H1 (cell line): ENCODE measurements at regions not wholly inside any gene's neighbourhood (a gene's known extent, or its start where the extent isn't known, plus 50 kb on each side); places are given as distances from the start of the nearest gene placed in this dataset.

Experiments used
- CTCF ChIA-PET: fragments of 300-600 bp; sonication (Branson Sonifier 250); formaldehyde crosslinking; loops from one replicate; lab custom pipeline; 2021; ENCODE audit not compliant: partially characterized antibody; lab: Charles Lee
- POLR2A ChIA-PET: fragments of 300-600 bp; sonication (Branson Sonifier 250); formaldehyde crosslinking; loops from one replicate; lab custom pipeline; 2021; ENCODE audit warnings: inconsistent platforms; ENCODE audit not compliant: partially characterized antibody; lab: Charles Lee
- DNase-seq, 2 experiments: peaks; one replicate each; pipeline versions ENCODE4 v3.0.0 to v3.0.0-alpha.2; 2010 to 2022; ENCODE audit warnings: low spot score in 2 of 2, low read depth in 1 of 2, mixed read lengths in 1 of 2
- FAIRE-seq: peaks from 2 replicates; lab custom pipeline; 2011; peaks lifted over from hg19 to GRCh38; lab: Jason Lieb, UNC
- H2AFZ ChIP-seq: 2 replicates; pipeline ENCODE4 v1.8.1; 2012; ENCODE audit warnings: low read length, inconsistent platforms
- H2AK5ac ChIP-seq: 2 replicates; pipeline ENCODE4 v1.6.1; 2013; ENCODE audit warnings: low read depth, low read length
- H2BK120ac ChIP-seq: replicated peaks from 2 replicates; pipeline ENCODE3; 2013; ENCODE audit warnings: low read depth, low read length, inconsistent platforms
- H2BK12ac ChIP-seq: 2 replicates; pipeline ENCODE4 v1.6.1; 2013; ENCODE audit warnings: low read depth, low read length
- H2BK15ac ChIP-seq: 2 replicates; pipeline ENCODE4 v1.6.1; 2013; ENCODE audit warnings: low read length
- H2BK20ac ChIP-seq: 2 replicates; pipeline ENCODE4 v1.6.1; 2013; ENCODE audit warnings: low read length
- H2BK5ac ChIP-seq: 2 replicates; pipeline ENCODE4 v1.6.1; 2013; ENCODE audit warnings: low read depth, low read length
- H3K14ac ChIP-seq: 2 replicates; pipeline ENCODE4 v1.6.1; 2013; ENCODE audit warnings: inconsistent platforms; ENCODE audit not compliant: insufficient read length
- H3K18ac ChIP-seq: 2 replicates; pipeline ENCODE4 v1.6.1; 2013; ENCODE audit warnings: low read length; ENCODE audit errors: extremely low read depth
- H3K23ac ChIP-seq: 2 replicates; pipeline ENCODE4 v1.6.1; 2013; ENCODE audit warnings: inconsistent platforms; ENCODE audit not compliant: insufficient read length
- H3K23me2 ChIP-seq: 2 replicates; pipeline ENCODE4 v1.6.1; 2013; ENCODE audit warnings: low read depth, low read length
- H3K27ac ChIP-seq: 2 replicates; pipeline ENCODE4 v1.6.1; 2011; ENCODE audit warnings: low read depth, low read length, inconsistent platforms
- H3K27me3 ChIP-seq, 4 experiments: replicated peaks in 1 of 4; 1 replicate in 1 of 4; 2 replicates in 3 of 4; pipeline versions ENCODE4 v1.6.1 to v1.8.1; 2011 to 2013; ENCODE audit warnings: low read length in 3 of 4, mild to moderate bottlenecking in 3 of 4, inconsistent platforms in 2 of 4, mixed read lengths in 2 of 4, moderate library complexity in 1 of 4; ENCODE audit not compliant: control insufficient read depth in 3 of 4, insufficient read depth in 3 of 4; ENCODE audit errors: extremely low read depth in 1 of 4
- H3K36me3 ChIP-seq, 4 experiments: 2 replicates each; pipeline versions ENCODE4 v1.6.1 to v1.8.1; 2011 to 2013; ENCODE audit warnings: mild to moderate bottlenecking in 4 of 4, low read length in 3 of 4, moderate library complexity in 2 of 4, control low read depth in 1 of 4, inconsistent platforms in 1 of 4; ENCODE audit not compliant: insufficient read depth in 4 of 4, control insufficient read depth in 2 of 4
- H3K4ac ChIP-seq: replicated peaks from 2 replicates; pipeline ENCODE3; 2013; ENCODE audit warnings: low read length, low read depth, mixed read lengths, inconsistent platforms; ENCODE audit not compliant: insufficient read length
- H3K4me1 ChIP-seq, 4 experiments: replicated peaks in 1 of 4; 1 replicate in 1 of 4; 2 replicates in 3 of 4; pipeline versions ENCODE4 v1.6.1 to v1.8.1; 2011 to 2013; ENCODE audit warnings: low read length in 3 of 4, inconsistent platforms in 2 of 4, mixed read lengths in 1 of 4; ENCODE audit not compliant: insufficient read depth in 4 of 4, control insufficient read depth in 3 of 4
- H3K4me2 ChIP-seq, 2 experiments: 2 replicates each; pipeline versions ENCODE4 v1.6.1 to v1.8.1; 2011 to 2013; ENCODE audit warnings: low read depth in 2 of 2, low read length in 2 of 2, control low read depth in 1 of 2, inconsistent platforms in 1 of 2, mild to moderate bottlenecking in 1 of 2; ENCODE audit not compliant: insufficient read depth in 1 of 2
- H3K4me3 ChIP-seq, 4 experiments: fragments of 200-600, 300-600 bp in 1 of 4; sonication (generic), shearing (Covaris generic), sonication (Bioruptor Twin) in 1 of 4; 2 replicates each; pipeline versions ENCODE4 v1.5.1 to v1.8.1; 2011 to 2016; ENCODE audit warnings: low read length in 4 of 4, low read depth in 3 of 4, control low read depth in 2 of 4, inconsistent platforms in 2 of 4, mild to moderate bottlenecking in 2 of 4, mixed read lengths in 1 of 4, moderate library complexity in 1 of 4; ENCODE audit not compliant: insufficient read depth in 2 of 4; ENCODE audit errors: extremely low read depth in 1 of 4
- H3K56ac ChIP-seq: replicated peaks from 2 replicates; pipeline ENCODE3; 2013; ENCODE audit warnings: low read depth, mild to moderate bottlenecking, mixed read lengths, low read length, inconsistent platforms; ENCODE audit not compliant: insufficient read length
- H3K79me1 ChIP-seq: 2 replicates; pipeline ENCODE4 v1.6.1; 2013; ENCODE audit warnings: low read depth, low read length, control low read depth
- H3K79me2 ChIP-seq, 2 experiments: 2 replicates each; pipeline versions ENCODE4 v1.6.1 to v1.8.1; 2012 to 2013; ENCODE audit warnings: low read length in 2 of 2, mild to moderate bottlenecking in 2 of 2, inconsistent platforms in 1 of 2; ENCODE audit not compliant: insufficient read depth in 2 of 2, control insufficient read depth in 1 of 2
- H3K9ac ChIP-seq, 4 experiments: replicated peaks in 1 of 4; 1 replicate in 1 of 4; 2 replicates in 3 of 4; pipeline versions ENCODE4 v1.6.1 to v1.8.1; 2011 to 2013; ENCODE audit warnings: low read depth in 3 of 4, low read length in 3 of 4, control low read depth in 2 of 4, mild to moderate bottlenecking in 2 of 4, moderate library complexity in 2 of 4, inconsistent platforms in 1 of 4; ENCODE audit errors: extremely low read depth in 1 of 4
- H3K9me3 ChIP-seq, 2 experiments: 2 replicates each; pipeline versions ENCODE4 v1.6.1 to v1.8.1; 2012 to 2013; ENCODE audit warnings: mild to moderate bottlenecking in 2 of 2, moderate library complexity in 2 of 2, control low read depth in 1 of 2, inconsistent platforms in 1 of 2, low read depth in 1 of 2, low read length in 1 of 2, mixed read lengths in 1 of 2; ENCODE audit not compliant: insufficient read depth in 2 of 2
- H4K20me1 ChIP-seq, 2 experiments: replicated peaks in 1 of 2; 2 replicates each; pipeline versions ENCODE3 to v1.8.1; 2011 to 2013; ENCODE audit warnings: inconsistent platforms in 2 of 2, low read length in 2 of 2, mild to moderate bottlenecking in 1 of 2; ENCODE audit not compliant: insufficient read depth in 2 of 2, control insufficient read depth in 1 of 2
- H4K5ac ChIP-seq: 2 replicates; pipeline ENCODE4 v1.6.1; 2013; ENCODE audit warnings: low read length, low read depth, mixed read lengths, inconsistent platforms; ENCODE audit not compliant: insufficient read length
- H4K8ac ChIP-seq: 2 replicates; pipeline ENCODE4 v1.8.0; 2013; ENCODE audit warnings: mild to moderate bottlenecking, moderate library complexity, low read length, inconsistent platforms; ENCODE audit not compliant: insufficient read depth; ENCODE audit errors: extremely low read depth
- H4K91ac ChIP-seq: replicated peaks from 2 replicates; pipeline ENCODE3; 2013; ENCODE audit warnings: low read length, mixed read lengths, inconsistent platforms; ENCODE audit not compliant: insufficient read length
- BACH1 ChIP-seq: IDR thresholded peaks from 2 replicates; pipeline ENCODE4 v1.6.1; 2012; ENCODE audit warnings: low read length, improper control_type of control experiment
- CHD1 ChIP-seq: IDR thresholded peaks from 2 replicates; pipeline ENCODE4 v1.6.1; 2012; ENCODE audit warnings: low read depth, low read length, improper control_type of control experiment
- CHD2 ChIP-seq: IDR thresholded peaks from 2 replicates; pipeline ENCODE4 v1.6.1; 2012; ENCODE audit warnings: low read length, improper control_type of control experiment
- CTBP2 ChIP-seq: IDR thresholded peaks from 2 replicates; pipeline ENCODE4 v1.7.0; 2011; ENCODE audit warnings: borderline replicate concordance, mild to moderate bottlenecking, moderate library complexity, mixed read lengths, low read length; ENCODE audit not compliant: insufficient read depth, insufficient read length
- HDAC6 ChIP-seq: IDR thresholded peaks from one replicate; pipeline ENCODE4 v1.7.1; 2012; ENCODE audit warnings: low read depth, mild to moderate bottlenecking, inconsistent platforms, low read length, moderate library complexity
- JUN ChIP-seq: IDR thresholded peaks from 2 replicates; pipeline ENCODE4 v1.6.1; 2011; ENCODE audit warnings: low read depth, mild to moderate bottlenecking, improper control_type of control experiment, low read length
- SIN3A ChIP-seq, 2 experiments: IDR thresholded peaks in 1 of 2; conservative IDR thresholded peaks in 1 of 2; 2 replicates each; pipeline ENCODE4 v1.6.1; 2011 to 2012; ENCODE audit warnings: low read length in 2 of 2, improper control_type of control experiment in 1 of 2, low read depth in 1 of 2, mild to moderate bottlenecking in 1 of 2
- SUZ12 ChIP-seq: fragments of 200-600 bp; sonication (generic); IDR thresholded peaks from 2 replicates; pipeline ENCODE4 v1.6.1; 2012; ENCODE audit warnings: mild to moderate bottlenecking, inconsistent platforms, low read length, moderate library complexity, mixed read lengths
- TEAD4 ChIP-seq: IDR thresholded peaks from 2 replicates; pipeline ENCODE4 v1.6.1; 2012; ENCODE audit warnings: low read depth, low read length, inconsistent platforms, mixed read lengths
- ZNF274 ChIP-seq: IDR thresholded peaks from 2 replicates; pipeline ENCODE4 v1.7.0; 2012; ENCODE audit warnings: low read length, borderline replicate concordance; ENCODE audit errors: extremely low read depth
- WGBS, 2 experiments: shearing (Covaris generic) in 1 of 2; methylation state at CpG; one replicate each; pipeline versions ENCODE4 v1.1.6 to v1.1.7; 2013 to 2015; ENCODE audit warnings: low lambda C conversion rate in 2 of 2, mixed read lengths in 2 of 2, inconsistent platforms in 1 of 2, low coverage in 1 of 2, missing lambda C conversion rate in 1 of 2; ENCODE audit not compliant: insufficient replicate concordance in 2 of 2, insufficient coverage in 1 of 2, insufficient read length in 1 of 2; ENCODE audit errors: extremely low coverage in 1 of 2, missing lambda C conversion rate in 1 of 2; 5-methylcytosine and 5-hydroxymethylcytosine counted together
- TF ChIP-seq, protein P1 (sequence below): IDR thresholded peaks from 2 replicates; pipeline ENCODE4 v1.6.1; 2012; ENCODE audit warnings: inconsistent platforms
- TF ChIP-seq, protein P2 (sequence below), 3 experiments: IDR thresholded peaks; 1 replicate in 2 of 3; 2 replicates in 1 of 3; pipeline versions ENCODE4 v1.5.1 to v1.6.1; 2011; ENCODE audit warnings: low read length in 3 of 3, mild to moderate bottlenecking in 3 of 3, inconsistent platforms in 2 of 3, low read depth in 1 of 3, moderate library complexity in 1 of 3; ENCODE audit not compliant: insufficient read depth in 1 of 3; ENCODE audit errors: control extremely low read depth in 1 of 3

DNA sequence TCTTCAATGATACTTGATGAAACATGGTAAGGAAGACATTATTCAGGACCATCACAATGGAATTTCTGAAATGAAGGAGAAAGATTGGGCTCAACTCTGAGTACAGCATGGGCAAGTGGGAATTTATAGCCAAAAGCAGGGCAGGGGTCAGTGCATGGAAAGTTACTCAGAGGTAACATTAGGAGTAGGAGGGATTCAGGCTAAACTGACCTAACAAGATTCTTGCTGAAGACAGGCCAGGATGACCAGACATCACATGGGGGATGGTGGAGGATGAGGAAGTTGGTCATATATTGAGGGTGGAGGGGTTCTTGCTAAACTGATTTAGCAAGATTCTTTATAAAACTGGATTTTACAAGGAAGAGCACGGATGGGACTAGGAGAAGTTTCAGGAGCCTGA lies 489.8 kb downstream of the ADCYAP1 start:
- ChIA-PET CTCF (interaction anchor here (1.9 kb wide), 1 partner anchor 11 kb away, joined by 4 read pairs; no protein-coding TSS in a partner anchor), POLR2A (no interaction called here)
- Histone ChIP-seq H3K27me3 (no peaks in the 10 kb centered on the region), H3K56ac (no peak overlapping the region), H3K79me2 (no peaks in the 10 kb centered on the region), H3K23ac (no peak overlapping the region), H3K18ac (no peak overlapping the region), H3K27ac (no peak overlapping the region), H4K91ac (no peak overlapping the region), H4K8ac (no peak overlapping the region), H3K4me2 (no peak overlapping the region), H3K9ac (no peak overlapping the region), H2BK20ac (no peak overlapping the region), H3K36me3 (no peaks in the 10 kb centered on the region), H2BK120ac (no peak overlapping the region), H3K4me3 (no peak overlapping the region), H3K4me1 (no peaks in the 10 kb centered on the region), H2AK5ac (no peak overlapping the region), H3K9me3 (no peaks in the 10 kb centered on the region), H2AFZ (no peak overlapping the region), H4K5ac (no peak overlapping the region), H2BK12ac (no peak overlapping the region), H3K4ac (no peak overlapping the region), H3K23me2 (no peaks in the 10 kb centered on the region), H2BK15ac (no peak overlapping the region), H3K79me1 (no peaks in the 10 kb centered on the region), H2BK5ac (no peak overlapping the region), H3K14ac (no peak overlapping the region), H4K20me1 (no peaks in the 10 kb centered on the region)
- WGBS, 2 experiments = 88% methylated on average over 1 of the region's 1 CpG; no CpG with 5 or more reads in 1 of the 2 experiments
- DNase-seq (no peak), FAIRE-seq (no peak)
- TF ChIP-seq JUN (no peak), BACH1 (no peak), CHD2 (no peak), ZNF274 (no peak), CHD1 (no peak), CTBP2 (no peak), HDAC6 (no peak), TEAD4 (no peak), SIN3A (conservative IDR thresholded peaks at IDR 0.05 in 1 of 2, IDR thresholded peaks at IDR 0.05 in 1 of 2; ENCODE audit: low read depth in 1 of 2, low read length in 2 of 2) (no peak), SUZ12 (no peak)
- TF ChIP-seq, protein P1, sequence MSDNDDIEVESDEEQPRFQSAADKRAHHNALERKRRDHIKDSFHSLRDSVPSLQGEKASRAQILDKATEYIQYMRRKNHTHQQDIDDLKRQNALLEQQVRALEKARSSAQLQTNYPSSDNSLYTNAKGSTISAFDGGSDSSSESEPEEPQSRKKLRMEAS = no peak
- TF ChIP-seq, protein P2, sequence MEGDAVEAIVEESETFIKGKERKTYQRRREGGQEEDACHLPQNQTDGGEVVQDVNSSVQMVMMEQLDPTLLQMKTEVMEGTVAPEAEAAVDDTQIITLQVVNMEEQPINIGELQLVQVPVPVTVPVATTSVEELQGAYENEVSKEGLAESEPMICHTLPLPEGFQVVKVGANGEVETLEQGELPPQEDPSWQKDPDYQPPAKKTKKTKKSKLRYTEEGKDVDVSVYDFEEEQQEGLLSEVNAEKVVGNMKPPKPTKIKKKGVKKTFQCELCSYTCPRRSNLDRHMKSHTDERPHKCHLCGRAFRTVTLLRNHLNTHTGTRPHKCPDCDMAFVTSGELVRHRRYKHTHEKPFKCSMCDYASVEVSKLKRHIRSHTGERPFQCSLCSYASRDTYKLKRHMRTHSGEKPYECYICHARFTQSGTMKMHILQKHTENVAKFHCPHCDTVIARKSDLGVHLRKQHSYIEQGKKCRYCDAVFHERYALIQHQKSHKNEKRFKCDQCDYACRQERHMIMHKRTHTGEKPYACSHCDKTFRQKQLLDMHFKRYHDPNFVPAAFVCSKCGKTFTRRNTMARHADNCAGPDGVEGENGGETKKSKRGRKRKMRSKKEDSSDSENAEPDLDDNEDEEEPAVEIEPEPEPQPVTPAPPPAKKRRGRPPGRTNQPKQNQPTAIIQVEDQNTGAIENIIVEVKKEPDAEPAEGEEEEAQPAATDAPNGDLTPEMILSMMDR (IDR thresholded peaks at IDR 0.05; ENCODE audit: control extremely low read depth in 1 of 3, insufficient read depth in 1 of 3, low read depth in 1 of 3, low read length in 3 of 3) = no peak
